ENCODE measurements at regions not wholly inside any gene's neighbourhood (a gene's known extent, or its start where the extent isn't known, plus 50 kb on each side); places are given as distances from the start of the nearest gene placed in this dataset.
"Not testable (repeated sequence)": the region's sequence is repeated elsewhere in the genome, so short reads cannot be mapped to it uniquely, and the experiment has no call there.

- DNase-seq: no peak
Measured at GRCh38 chr11:37378958-37379357, 780.9 kb upstream of the RAG2 start.

DNA sequence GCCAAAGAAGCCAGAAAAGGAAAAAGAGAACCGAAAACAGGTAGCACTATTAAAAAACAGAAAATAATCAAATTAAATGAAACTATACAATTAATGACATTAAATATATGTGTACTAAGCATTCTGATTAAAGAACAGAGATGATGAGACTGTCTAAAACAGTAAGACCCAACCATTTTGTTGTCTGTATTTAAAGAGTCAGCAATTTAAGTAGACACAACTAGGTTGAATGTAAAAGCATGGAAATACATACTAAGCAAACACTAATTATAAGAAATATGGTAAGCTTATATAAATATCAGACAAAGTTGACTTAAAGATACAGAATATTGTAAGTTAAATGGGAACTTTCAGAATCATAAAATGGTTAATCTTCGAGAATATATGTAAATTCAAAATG is 774.6 kb upstream of the RAG2 start:
- no peak for DNase-seq

GRCh38 chr11:37371346-37371970 is 773.4 kb upstream of the RAG2 start:
- no peak for DNase-seq

DNA sequence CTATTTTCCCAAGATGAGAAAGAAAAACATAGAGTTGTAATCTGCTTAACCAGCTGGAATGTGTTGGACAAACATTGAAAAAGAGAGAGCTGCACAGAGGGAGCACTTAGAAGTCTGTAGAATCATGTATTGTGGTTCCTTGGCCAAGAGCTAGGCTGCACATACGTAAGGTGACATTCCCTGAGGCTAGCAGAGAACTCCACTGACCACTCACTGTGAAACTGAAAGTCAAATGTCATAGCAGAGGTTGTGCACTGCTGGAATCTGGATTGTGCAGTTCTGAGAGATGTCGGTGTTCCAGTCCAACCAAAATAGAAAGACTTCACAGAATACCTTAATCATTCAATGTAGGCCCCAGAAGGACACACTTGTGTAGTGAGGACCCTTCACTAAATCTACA is 772.8 kb upstream of the RAG2 start:
- no peak for DNase-seq

DNA sequence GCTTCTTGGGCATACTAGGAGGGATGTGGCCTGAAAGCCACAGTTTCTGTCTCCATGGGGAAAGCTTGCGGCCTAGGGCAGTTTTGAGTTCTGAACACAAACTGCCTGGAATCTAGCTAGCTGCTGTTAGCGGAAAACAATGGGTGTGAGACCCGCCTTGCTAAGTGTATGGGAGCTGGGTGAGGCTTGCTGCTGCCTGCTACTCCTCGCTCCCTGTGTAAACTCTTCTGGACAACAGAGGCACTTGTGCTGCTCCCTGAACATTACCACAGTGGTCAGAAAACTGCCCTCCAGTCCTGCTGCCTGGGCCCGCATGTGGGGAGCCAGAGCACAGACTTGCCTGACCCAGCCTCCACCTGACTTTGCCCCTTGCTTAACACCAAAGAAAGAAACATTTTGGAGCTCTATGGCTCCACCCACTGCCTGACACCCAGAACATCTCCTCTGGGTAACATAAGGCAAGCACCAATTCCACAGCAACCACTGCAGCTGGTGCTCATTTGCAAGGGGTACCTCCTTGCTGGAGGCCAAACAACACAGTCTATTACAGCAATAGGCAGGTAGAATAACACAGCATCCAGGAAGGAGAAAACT is 766.3 kb upstream of the RAG2 start:
- no peak for DNase-seq

- DNase-seq: no peak
Measured at GRCh38 chr11:37353192-37353591, 755.2 kb upstream of the RAG2 start.

DNA sequence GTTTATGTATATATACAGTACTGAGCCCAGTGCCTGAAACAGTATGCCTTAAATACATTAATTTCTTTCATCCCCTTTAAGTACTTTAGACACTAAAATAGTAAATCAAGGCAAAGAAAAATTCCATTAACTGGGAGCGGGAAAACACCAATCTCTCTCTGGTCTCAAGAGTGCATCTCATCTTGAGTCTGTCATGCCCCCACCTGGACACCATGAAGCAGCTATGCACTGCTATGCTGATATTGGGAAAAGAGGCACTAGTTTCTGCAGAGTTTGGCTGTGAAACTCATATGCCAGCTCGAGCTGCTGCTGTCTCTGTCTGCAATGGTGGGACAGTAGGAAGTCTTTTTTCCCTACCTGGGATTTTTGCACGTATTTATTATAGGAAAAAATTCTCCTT is 754.4 kb upstream of the RAG2 start:
- DNase-seq: no peak

DNA sequence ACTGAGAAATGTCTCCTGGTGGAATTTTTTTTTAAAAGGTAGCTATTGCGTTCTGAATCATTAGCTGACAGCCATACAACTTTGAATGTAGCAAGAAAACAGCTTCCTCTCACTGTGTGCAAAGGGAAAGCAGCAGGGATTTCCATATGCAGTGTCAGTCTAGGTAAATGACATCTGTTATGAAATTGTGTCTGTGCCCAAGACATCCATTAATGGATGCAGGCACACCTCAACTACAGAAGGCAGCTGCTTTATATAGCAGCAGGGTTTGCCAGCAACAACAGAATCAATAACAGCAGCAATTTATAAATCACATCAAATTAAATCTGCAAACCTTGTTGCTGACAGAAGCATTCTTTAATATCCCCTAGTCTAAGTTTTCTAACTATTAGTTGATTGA is 745.3 kb upstream of the RAG2 start:
- DNase-seq: no peak

DNA sequence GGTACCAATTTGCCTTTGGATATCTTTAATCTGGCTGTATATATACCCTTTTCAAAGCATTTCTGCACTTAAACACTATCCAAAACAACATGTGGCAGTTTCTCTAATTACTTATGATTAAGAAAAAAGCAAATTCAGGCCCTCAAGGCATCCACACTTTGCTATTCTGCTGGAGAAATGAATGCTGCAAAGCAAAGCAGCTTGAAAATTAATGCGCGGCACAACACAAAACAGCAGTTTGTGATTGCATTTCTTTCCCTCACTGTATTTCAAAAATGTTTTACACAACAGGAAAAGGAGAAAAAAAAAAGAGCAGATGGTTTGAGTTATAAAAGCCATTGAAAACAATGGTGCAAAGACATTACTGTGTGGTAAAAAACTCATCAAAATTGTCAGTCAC is 738.4 kb upstream of the RAG2 start:
- no peak for DNase-seq

DNA sequence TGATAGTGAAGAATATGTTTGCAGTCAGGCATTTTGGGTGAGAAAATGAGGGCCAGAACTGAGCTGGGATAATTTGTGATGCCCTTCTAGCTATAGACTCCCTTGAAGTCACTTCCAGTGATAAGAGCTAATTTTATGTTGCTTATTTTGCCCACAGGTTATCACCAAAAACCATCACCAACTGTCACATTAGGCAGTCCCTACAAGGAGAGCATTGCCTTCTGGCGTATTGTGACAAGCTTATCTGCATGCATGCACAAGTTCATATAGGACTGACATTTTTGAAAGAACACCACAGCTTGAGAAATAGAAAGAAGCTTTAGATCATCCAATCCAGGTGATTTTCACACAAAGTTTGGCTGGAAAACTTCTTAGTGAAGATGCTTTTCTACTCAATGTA is 735.3 kb upstream of the RAG2 start:
- no peak for DNase-seq

DNA sequence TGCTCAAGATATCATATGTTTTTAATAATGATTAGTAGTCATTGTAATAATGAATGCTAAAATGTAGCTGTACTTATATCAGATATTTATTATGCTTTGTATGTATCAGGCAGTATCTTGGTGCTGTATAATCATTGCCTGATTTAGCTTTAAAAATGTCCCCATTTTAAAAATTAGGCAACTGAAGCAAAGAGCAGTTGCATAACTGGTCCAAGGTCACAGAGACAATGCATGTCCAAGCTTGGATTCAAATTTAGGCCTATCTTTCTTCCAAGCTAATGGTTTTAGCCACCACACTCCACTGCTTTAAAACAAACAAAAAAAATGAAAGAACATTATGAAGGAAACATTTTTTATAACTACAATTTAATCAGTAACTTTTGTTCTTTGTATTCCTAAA is 725.8 kb upstream of the RAG2 start:
- DNase-seq: no peak

DNA sequence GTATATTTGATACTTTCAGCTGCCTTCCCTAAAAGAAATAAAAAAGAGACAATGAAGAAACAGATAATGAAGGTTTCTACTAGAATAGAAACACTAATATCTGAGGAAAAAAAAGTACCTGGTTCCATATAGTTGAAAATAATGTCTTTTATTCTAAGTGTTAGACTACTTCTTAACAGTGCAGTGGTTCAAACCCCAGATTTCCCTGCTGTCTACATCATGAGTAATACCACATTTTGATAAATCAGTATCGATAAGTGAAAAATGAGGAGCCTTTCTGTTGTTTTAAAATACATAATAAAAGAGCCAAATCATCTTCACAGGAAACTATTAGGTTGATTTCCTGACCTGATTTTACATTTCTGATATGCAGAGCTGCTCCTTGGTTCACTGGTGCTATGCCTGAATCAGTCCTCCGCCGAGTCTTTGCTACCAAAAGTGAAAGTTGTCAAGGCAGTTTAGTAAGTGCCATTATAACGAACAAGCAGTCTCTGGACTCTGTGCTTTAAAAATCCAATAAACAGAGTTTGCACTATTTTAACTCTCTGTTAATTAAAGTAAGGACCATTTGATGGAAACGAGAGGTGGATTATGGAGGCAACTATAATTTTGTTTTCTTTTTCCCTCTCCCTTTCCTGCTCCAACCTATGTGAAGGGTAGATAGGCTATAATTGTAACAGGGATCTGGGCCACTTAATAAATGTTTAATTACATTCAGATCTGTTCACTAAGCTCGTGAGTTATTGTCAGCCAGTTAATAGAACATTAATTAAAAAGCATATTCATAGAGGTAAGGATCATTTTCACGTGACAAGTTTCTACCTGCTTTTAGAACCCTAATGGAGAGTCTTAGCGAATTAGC is 724.5 kb upstream of the RAG2 start:
- no peak for DNase-seq

DNA sequence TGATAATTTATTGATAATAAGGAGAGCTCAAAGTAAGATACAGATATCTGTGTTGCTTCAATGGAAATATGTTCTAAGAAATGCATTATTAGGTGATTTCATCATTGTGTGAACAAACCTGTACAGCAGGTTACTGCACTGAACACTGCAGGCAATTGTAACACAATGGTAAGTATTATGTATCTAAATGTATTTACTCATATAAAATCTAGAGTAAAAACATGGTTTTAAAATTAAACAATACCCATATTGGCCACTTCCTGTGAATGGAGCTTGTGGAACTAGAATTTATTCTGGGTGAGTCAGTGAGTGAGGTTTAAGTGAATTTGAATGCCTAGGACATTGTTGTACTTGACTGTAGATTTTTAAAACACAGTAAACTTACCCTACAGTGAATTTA is 722.9 kb upstream of the RAG2 start:
- no peak for DNase-seq

DNA sequence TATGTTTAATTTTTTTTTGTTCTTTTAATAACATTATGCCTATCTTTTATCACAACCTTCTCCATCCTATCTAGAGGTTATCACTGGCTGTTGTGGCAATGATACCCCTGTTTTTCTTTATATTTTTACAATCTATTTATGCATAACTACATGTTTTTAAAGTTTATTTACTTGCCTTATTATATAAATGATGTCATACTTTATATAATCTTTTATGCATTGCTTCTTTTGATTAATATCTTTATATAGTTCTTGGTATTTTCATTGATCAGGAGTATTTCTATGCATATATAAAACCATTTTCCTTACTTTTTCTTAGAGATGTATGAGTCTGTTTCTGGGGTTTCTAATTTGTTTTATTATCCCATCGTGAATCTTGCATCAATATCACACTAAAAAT is 719.8 kb upstream of the RAG2 start:
- no peak for DNase-seq

GRCh38 chr11:37313266-37313665 is 715.2 kb upstream of the RAG2 start:
- DNase-seq: no peak

DNA sequence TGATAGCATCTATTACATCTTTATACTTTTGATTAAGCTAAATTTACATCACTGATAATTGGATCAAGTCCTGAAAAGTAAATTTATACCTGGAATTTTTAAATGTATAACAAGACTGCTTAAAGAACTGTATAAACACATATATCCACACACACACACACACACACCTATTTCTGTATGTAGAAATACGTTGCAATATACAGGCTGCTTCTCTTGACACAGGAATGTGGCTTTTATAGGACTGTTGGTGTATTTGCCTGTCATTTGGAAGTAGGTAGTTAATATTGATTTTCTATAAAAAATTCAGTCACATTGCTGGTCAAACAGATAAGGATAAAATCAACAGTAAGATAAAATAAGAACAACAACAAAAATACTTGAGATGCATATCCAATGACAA is 708.5 kb upstream of the RAG2 start:
- DNase-seq: no peak

- not testable (repeated sequence) for DNase-seq
Measured at GRCh38 chr11:37301405-37301804, 703.4 kb upstream of the RAG2 start.

- no peak for DNase-seq
Measured at GRCh38 chr11:37298173-37298572, 700.1 kb upstream of the RAG2 start.

DNA sequence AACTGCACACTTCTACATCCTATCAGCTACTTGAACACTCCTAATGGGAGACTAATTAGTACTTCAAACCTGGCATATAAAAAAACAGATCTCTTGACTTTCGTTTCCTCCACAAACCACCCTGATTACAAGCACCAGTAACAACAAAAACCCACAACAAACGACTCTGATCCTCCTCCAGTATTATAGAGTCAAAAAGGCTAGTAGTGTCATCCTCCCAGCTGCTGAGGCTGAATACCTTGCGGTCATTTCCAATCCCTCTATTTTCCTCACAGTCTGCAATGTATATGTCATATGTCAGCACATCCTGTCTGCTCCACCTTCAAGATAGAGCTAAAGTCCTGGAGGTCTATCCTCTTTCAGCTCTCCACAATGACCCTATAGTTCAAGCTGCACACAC is 688.9 kb upstream of the RAG2 start:
- no peak for DNase-seq

DNA sequence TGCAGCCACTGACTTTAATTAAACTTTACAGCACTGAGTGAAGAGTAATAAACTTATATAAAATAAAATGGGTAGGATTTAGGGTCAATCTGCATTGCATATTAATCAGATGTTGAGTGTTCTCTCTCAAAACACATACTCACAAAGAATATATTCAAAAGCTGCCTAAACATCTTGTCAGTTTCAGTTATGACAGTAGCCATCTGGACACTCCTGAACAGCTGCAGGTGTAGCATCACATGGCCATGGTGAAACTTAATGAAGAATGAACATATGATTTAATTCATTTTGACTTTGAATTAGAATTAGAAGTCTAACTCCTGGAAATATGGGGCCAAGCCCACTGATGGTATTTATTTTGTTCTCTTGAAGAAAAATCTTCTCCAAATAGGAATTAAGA is 684.3 kb upstream of the RAG2 start:
- DNase-seq: no peak

DNA sequence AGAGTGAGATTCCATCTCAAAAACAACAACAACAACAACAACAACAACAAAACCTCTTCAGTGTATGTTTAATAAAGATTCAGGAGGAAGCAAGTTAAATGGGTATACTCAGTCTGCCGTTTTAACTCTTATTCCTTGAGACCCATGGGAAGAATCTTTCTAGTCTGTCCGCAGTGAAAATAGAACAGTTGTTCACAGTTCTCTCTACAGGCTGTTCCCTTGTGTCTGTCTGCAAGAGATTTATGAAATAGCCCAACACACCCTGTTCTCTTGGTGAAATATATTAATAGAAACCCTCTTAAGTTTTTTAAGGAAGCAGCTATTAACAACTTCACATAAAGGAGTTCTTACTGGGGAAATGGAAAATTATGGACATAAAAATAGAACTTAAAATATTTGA is 682.2 kb upstream of the RAG2 start:
- DNase-seq: no peak

GRCh38 chr11:37277896-37278465 is 679.9 kb upstream of the RAG2 start:
- no peak for DNase-seq

- no peak for DNase-seq
Measured at GRCh38 chr11:37264783-37265182, 666.7 kb upstream of the RAG2 start.

GRCh38 chr11:37264060-37264459 is 666.0 kb upstream of the RAG2 start:
- DNase-seq: no peak
